ENCODE measurements at regions not wholly inside any gene's neighbourhood (a gene's known extent, or its start where the extent isn't known, plus 50 kb on each side); places are given as distances from the start of the nearest gene placed in this dataset.

- DNase-seq (ENCODE audit: insufficient read length, low spot score) (no peak), FAIRE-seq (no peak)
- TF ChIP-seq POU2F2 (IDR thresholded peaks at IDR 0.05; ENCODE audit: low read depth, low read length) (no peak), TAF1 (IDR thresholded peaks at IDR 0.05; ENCODE audit: low read depth, low read length) (no peak), SPI1 (IDR thresholded peaks at IDR 0.05; ENCODE audit: low read depth, low read length) (no peak), POLR2A (IDR thresholded peaks at IDR 0.05; ENCODE audit: low read depth, low read length) (no peak), POLR2AphosphoS5 (IDR thresholded peaks at IDR 0.05; ENCODE audit: low read depth, low read length) (no peak), PAX5 (IDR thresholded peaks at IDR 0.05; ENCODE audit: insufficient read depth, low read length, severe bottlenecking) (no peak)
These were observed 190.6 kb downstream of the MFSD1 start for GRCh38 chr3:158992463-158992862.

DNA sequence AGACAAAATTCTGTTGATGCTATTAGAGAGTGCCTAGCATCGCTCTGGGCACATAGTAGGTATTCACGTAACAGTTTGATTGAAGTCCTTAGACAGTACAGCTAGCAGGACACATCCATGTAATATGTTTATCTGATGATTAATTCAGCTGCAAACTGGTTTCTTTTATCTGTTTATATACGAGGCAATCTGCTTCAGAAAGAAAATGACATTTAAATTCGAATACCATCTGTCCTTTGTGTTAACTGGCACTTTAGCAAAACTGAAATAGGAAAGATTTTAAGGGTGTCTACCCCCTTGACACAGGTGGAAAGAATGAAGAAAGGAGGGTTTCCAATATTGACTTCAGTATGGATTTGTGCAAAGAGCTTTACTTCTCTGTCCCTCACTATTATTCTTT is 192.5 kb downstream of the MFSD1 start:
- TF ChIP-seq POLR2AphosphoS5 (IDR thresholded peaks at IDR 0.05; ENCODE audit: low read depth, low read length) (no peak), PAX5 (IDR thresholded peaks at IDR 0.05; ENCODE audit: insufficient read depth, low read length, severe bottlenecking) (no peak)
- DNase-seq (ENCODE audit: insufficient read length, low spot score) (no peak), FAIRE-seq (no peak)

- no peak for FAIRE-seq
- no peak for TF ChIP-seq PAX5 (IDR thresholded peaks at IDR 0.05; ENCODE audit: insufficient read depth, low read length, severe bottlenecking)
- no peak for DNase-seq (ENCODE audit: insufficient read length, low spot score)
These were observed 199.9 kb downstream of the MFSD1 start for GRCh38 chr3:159001711-159002110.

- TF ChIP-seq POLR2AphosphoS5 (IDR thresholded peaks at IDR 0.05; ENCODE audit: low read depth, low read length) (no peak), POU2F2 (IDR thresholded peaks at IDR 0.05; ENCODE audit: low read depth, low read length) (no peak)
- FAIRE-seq (no peak), DNase-seq (ENCODE audit: insufficient read length, low spot score) (no peak)
These were observed 203.3 kb downstream of the MFSD1 start for GRCh38 chr3:159005137-159005536.

GRCh38 chr3:159007331-159007730 is 205.5 kb downstream of the MFSD1 start:
- no peak for FAIRE-seq
- DNase-seq (ENCODE audit: insufficient read length, low spot score), result no peak
- TF ChIP-seq POLR2A (IDR thresholded peaks at IDR 0.05; ENCODE audit: low read depth, low read length), result no peak
- TF ChIP-seq POLR2AphosphoS5 (IDR thresholded peaks at IDR 0.05; ENCODE audit: low read depth, low read length), result no peak
- no peak for TF ChIP-seq PAX5 (IDR thresholded peaks at IDR 0.05; ENCODE audit: insufficient read depth, low read length, severe bottlenecking)
- TF ChIP-seq TAF1 (IDR thresholded peaks at IDR 0.05; ENCODE audit: low read depth, low read length), result no peak
- TF ChIP-seq POU2F2 (IDR thresholded peaks at IDR 0.05; ENCODE audit: low read depth, low read length), result no peak
- TF ChIP-seq SPI1 (IDR thresholded peaks at IDR 0.05; ENCODE audit: low read depth, low read length), result no peak

DNA sequence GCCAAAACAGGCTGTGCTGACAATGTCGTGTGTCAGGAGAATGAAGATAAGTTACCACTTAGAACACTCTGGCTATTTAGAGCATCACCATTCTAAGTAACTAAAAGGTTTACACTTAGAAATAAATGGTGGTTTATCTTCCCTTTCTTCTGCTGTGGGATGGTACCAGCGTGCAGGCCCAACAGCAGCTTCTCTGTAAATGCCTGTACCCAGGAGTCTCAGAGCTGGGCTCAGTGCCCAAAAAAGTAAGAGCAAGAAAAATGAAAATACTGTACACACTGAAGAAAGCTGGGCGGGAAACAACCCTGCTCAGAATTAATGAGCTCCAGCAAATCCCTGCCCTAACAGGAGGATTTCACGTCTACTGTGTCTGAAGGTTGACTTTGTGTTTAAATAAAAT is 206.5 kb downstream of the MFSD1 start:
- TF ChIP-seq PAX5 (IDR thresholded peaks at IDR 0.05; ENCODE audit: insufficient read depth, low read length, severe bottlenecking) (no peak), TAF1 (IDR thresholded peaks at IDR 0.05; ENCODE audit: low read depth, low read length) (no peak), POLR2AphosphoS5 (IDR thresholded peaks at IDR 0.05; ENCODE audit: low read depth, low read length) (no peak), POU2F2 (IDR thresholded peaks at IDR 0.05; ENCODE audit: low read depth, low read length) (no peak), SPI1 (IDR thresholded peaks at IDR 0.05; ENCODE audit: low read depth, low read length) (no peak), POLR2A (IDR thresholded peaks at IDR 0.05; ENCODE audit: low read depth, low read length) (no peak)
- FAIRE-seq, result no peak
- no peak for DNase-seq (ENCODE audit: insufficient read length, low spot score)

DNA sequence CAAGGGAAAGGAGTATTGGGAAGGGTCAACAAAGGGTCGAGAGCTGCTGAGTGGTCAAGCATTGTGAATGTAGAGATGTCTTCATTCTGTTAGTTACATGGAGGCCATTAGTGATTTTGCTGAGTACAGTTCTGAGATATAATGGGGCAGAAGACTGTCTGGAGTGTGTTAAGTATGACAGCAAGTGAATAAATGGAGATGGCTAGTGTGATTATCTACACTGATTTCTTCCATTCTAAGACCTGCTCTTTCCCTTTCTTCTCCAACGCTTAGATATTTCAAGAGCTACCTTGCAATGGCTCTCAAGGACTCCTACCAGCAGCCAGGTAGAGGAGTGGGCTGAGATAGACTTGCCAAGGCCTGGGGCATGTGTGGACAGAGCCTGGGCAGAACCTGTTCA is 216.5 kb downstream of the MFSD1 start:
- DNase-seq (ENCODE audit: insufficient read length, low spot score), result no peak
- TF ChIP-seq POU2F2 (IDR thresholded peaks at IDR 0.05; ENCODE audit: low read depth, low read length), result no peak
- TF ChIP-seq PAX5 (IDR thresholded peaks at IDR 0.05; ENCODE audit: insufficient read depth, low read length, severe bottlenecking), result no peak
- no peak for TF ChIP-seq TAF1 (IDR thresholded peaks at IDR 0.05; ENCODE audit: low read depth, low read length)
- TF ChIP-seq SPI1 (IDR thresholded peaks at IDR 0.05; ENCODE audit: low read depth, low read length), result no peak
- TF ChIP-seq POLR2A (IDR thresholded peaks at IDR 0.05; ENCODE audit: low read depth, low read length), result no peak
- no peak for TF ChIP-seq POLR2AphosphoS5 (IDR thresholded peaks at IDR 0.05; ENCODE audit: low read depth, low read length)
- no peak for FAIRE-seq

DNA sequence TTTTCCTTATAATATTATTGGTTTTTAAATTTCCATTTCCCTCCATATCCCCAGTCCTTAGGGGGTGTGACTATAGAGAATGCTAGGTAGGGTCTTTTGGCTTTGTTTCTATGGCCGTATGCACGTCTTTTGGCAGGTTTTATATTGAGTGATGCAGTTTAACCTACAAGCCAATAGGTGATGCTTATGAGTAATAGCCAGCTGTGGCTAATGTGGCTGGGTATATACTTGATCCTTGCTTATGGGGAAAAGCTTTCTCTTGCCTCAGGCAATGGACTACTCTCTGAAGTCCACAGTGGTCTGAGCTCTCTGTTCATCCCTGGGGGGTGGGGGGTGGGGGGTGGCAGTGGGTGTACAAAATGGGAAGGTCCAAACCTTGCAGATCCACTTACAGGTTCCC is 223.9 kb downstream of the MFSD1 start:
- DNase-seq (ENCODE audit: insufficient read length, low spot score) (no peak), FAIRE-seq (no peak)
- TF ChIP-seq POLR2AphosphoS5 (IDR thresholded peaks at IDR 0.05; ENCODE audit: low read depth, low read length), result no peak
- no peak for TF ChIP-seq SPI1 (IDR thresholded peaks at IDR 0.05; ENCODE audit: low read depth, low read length)
- TF ChIP-seq POLR2A (IDR thresholded peaks at IDR 0.05; ENCODE audit: low read depth, low read length), result no peak
- no peak for TF ChIP-seq PAX5 (IDR thresholded peaks at IDR 0.05; ENCODE audit: insufficient read depth, low read length, severe bottlenecking)
- no peak for TF ChIP-seq TAF1 (IDR thresholded peaks at IDR 0.05; ENCODE audit: low read depth, low read length)
- no peak for TF ChIP-seq POU2F2 (IDR thresholded peaks at IDR 0.05; ENCODE audit: low read depth, low read length)

DNA sequence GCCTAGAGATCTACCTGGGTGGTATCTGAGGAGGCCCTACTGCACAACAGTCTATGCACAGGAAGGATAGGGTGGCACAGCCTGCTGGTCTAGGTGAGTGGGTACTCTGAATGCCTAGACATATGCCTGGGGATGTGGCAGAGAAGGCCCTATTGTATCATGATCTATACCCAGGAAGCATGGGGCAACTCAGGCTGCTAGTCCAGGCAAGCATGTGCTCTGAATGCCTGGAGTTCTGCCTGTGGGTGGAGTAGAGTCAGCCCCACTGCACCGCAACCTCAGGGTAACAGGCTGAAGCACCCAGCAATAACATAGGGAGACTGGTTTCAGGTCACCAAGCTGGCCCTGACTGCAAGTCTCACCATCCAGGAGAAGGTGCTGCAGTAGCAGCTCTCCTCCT is 224.7 kb downstream of the MFSD1 start:
- TF ChIP-seq TAF1 (IDR thresholded peaks at IDR 0.05; ENCODE audit: low read depth, low read length) (no peak), PAX5 (IDR thresholded peaks at IDR 0.05; ENCODE audit: insufficient read depth, low read length, severe bottlenecking) (no peak)
- DNase-seq (ENCODE audit: insufficient read length, low spot score) (no peak), FAIRE-seq (no peak)

- FAIRE-seq, result no peak
- no peak for DNase-seq (ENCODE audit: insufficient read length, low spot score)
- TF ChIP-seq PAX5 (IDR thresholded peaks at IDR 0.05; ENCODE audit: insufficient read depth, low read length, severe bottlenecking) (no peak), POU2F2 (IDR thresholded peaks at IDR 0.05; ENCODE audit: low read depth, low read length) (no peak), POLR2AphosphoS5 (IDR thresholded peaks at IDR 0.05; ENCODE audit: low read depth, low read length) (no peak), POLR2A (IDR thresholded peaks at IDR 0.05; ENCODE audit: low read depth, low read length) (no peak), TAF1 (IDR thresholded peaks at IDR 0.05; ENCODE audit: low read depth, low read length) (no peak)
These were observed 226.9 kb downstream of the MFSD1 start for GRCh38 chr3:159028706-159029105.

DNA sequence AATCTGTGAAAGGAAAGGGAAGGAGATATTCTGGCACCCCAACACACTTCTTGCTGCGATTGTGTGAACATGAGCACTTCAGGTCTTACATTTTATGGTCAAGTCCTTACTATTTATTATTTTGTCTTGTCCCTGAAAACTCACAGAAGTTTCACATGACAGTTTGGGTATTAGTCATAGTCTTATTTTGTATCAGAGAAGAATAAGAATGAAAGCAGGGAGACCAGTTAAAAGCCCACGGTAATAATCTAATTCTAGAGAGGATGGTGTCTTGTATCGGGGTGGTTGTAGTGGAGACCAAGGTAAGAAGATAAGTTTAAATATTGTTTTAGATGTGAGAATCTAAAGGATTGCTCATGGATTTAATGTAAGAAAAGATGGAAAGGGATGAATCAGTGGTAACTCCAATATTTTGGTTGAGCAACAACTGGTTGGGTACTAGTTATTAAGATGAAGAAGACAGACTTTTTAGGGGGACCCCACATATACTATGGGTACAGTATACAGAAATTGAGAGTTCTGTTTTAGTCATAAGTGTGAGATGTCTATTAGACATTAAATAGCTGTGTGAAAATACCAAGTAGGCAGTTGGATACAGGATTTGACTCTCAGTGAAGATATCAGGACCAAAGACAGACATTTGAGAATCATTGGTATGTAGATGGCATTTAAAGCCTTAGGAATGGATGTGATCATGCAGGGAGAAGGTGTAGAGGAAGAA is 227.6 kb downstream of the MFSD1 start:
- no peak for DNase-seq (ENCODE audit: insufficient read length, low spot score)
- no peak for FAIRE-seq

More for the DNA sequence above, 227.6 kb downstream of the MFSD1 start:
- TF ChIP-seq TAF1 (IDR thresholded peaks at IDR 0.05; ENCODE audit: low read depth, low read length) (no peak), SPI1 (IDR thresholded peaks at IDR 0.05; ENCODE audit: low read depth, low read length) (no peak), POU2F2 (IDR thresholded peaks at IDR 0.05; ENCODE audit: low read depth, low read length) (no peak), PAX5 (IDR thresholded peaks at IDR 0.05; ENCODE audit: insufficient read depth, low read length, severe bottlenecking) (no peak), POLR2A (IDR thresholded peaks at IDR 0.05; ENCODE audit: low read depth, low read length) (no peak), POLR2AphosphoS5 (IDR thresholded peaks at IDR 0.05; ENCODE audit: low read depth, low read length) (no peak)
